HL-60/S4 (cell line): ENCODE measurements at regions not wholly inside any gene's neighbourhood (a gene's known extent, or its start where the extent isn't known, plus 50 kb on each side); places are given as distances from the start of the nearest gene placed in this dataset.

ENCODE experiments used
- in situ Hi-C: fragments of 300-500 bp; cut with MboI; formaldehyde crosslinking; loops from 2 replicates; pipeline ENCODE4 v1.14.3; 2022; ENCODE audit warnings: low sequenced_read_pairs

- in situ Hi-C loops, result no loop called here
Observed at GRCh38 chr15:97401970-97402369, 558.5 kb upstream of the ARRDC4 start.

GRCh38 chr15:97406841-97407240 lies 553.7 kb upstream of the ARRDC4 start:
- in situ Hi-C loops, result no loop called here

GRCh38 chr15:97410897-97411575 lies 549.5 kb upstream of the ARRDC4 start:
- in situ Hi-C loops, result no loop called here

GRCh38 chr15:97420130-97420529 lies 540.4 kb upstream of the ARRDC4 start:
- in situ Hi-C loops, result no loop called here

- in situ Hi-C loops, result no loop called here
Observed at GRCh38 chr15:97425596-97425995, 534.9 kb upstream of the ARRDC4 start.

GRCh38 chr15:97443101-97443500 lies 517.4 kb upstream of the ARRDC4 start:
- in situ Hi-C loops, result no loop called here

- in situ Hi-C loops, result no loop called here
Observed at GRCh38 chr15:97446138-97446537, 514.4 kb upstream of the ARRDC4 start.

GRCh38 chr15:97456521-97457202 lies 503.8 kb upstream of the ARRDC4 start:
- in situ Hi-C loops, result no loop called here

GRCh38 chr15:97457203-97457847 lies 503.2 kb upstream of the ARRDC4 start:
- in situ Hi-C loops, result no loop called here

GRCh38 chr15:97459771-97460170 lies 500.7 kb upstream of the ARRDC4 start:
- in situ Hi-C loops, result no loop called here

GRCh38 chr15:97461226-97461625 lies 499.3 kb upstream of the ARRDC4 start:
- in situ Hi-C loops, result no loop called here

GRCh38 chr15:97463696-97464095 lies 496.8 kb upstream of the ARRDC4 start:
- in situ Hi-C loops, result no loop called here

- in situ Hi-C loops, result no loop called here
Observed at GRCh38 chr15:97470417-97470816, 490.1 kb upstream of the ARRDC4 start.

GRCh38 chr15:97473627-97474026 lies 486.9 kb upstream of the ARRDC4 start:
- in situ Hi-C loops, result no loop called here

- in situ Hi-C loops, result no loop called here
Observed at GRCh38 chr15:97479957-97480356, 480.5 kb upstream of the ARRDC4 start.

- in situ Hi-C loops, result no loop called here
Observed at GRCh38 chr15:97482521-97482920, 478.0 kb upstream of the ARRDC4 start.

- in situ Hi-C loops, result no loop called here
Observed at GRCh38 chr15:97483232-97483631, 477.3 kb upstream of the ARRDC4 start.

- in situ Hi-C loops, result no loop called here
Observed at GRCh38 chr15:97490429-97490828, 470.1 kb upstream of the ARRDC4 start.

- in situ Hi-C loops, result no loop called here
Observed at GRCh38 chr15:97501291-97501690, 459.2 kb upstream of the ARRDC4 start.

GRCh38 chr15:97502038-97502437 lies 458.5 kb upstream of the ARRDC4 start:
- in situ Hi-C loops, result no loop called here

GRCh38 chr15:97504031-97504792 lies 456.3 kb upstream of the ARRDC4 start:
- in situ Hi-C loops, result no loop called here
